SK-N-MC (cell line): ENCODE measurements at regions not wholly inside any gene's neighbourhood (a gene's known extent, or its start where the extent isn't known, plus 50 kb on each side); places are given as distances from the start of the nearest gene placed in this dataset.

Experiments used
- DNase-seq: peaks from one replicate; pipeline ENCODE4 v3.0.0-alpha.2; 2011; ENCODE audit warnings: low read depth, low spot score
- H3K27ac ChIP-seq: fragments of 200-600 bp; sonication (generic); 2 replicates; pipeline ENCODE4 v1.5.1; 2016; ENCODE audit warnings: mixed run types
- H3K36me3 ChIP-seq: fragments of 200-600 bp; sonication (generic); 2 replicates; pipeline ENCODE4 v1.6.1; 2017; ENCODE audit warnings: antibody characterized with exemption, low read length, mixed read lengths; ENCODE audit not compliant: insufficient read depth
- H3K4me3 ChIP-seq: fragments of 200-600 bp; sonication (generic); 2 replicates; pipeline ENCODE4 v1.5.1; 2016
- H3K9ac ChIP-seq: fragments of 200-600 bp; sonication (generic); 2 replicates; pipeline ENCODE4 v1.8.0; 2017; ENCODE audit warnings: mixed run types, mixed read lengths; ENCODE audit not compliant: insufficient read length
- H3K9me3 ChIP-seq: fragments of 200-600 bp; sonication (generic); 2 replicates; pipeline ENCODE4 v1.6.1; 2017; ENCODE audit warnings: low read depth, mild to moderate bottlenecking, antibody characterized with exemption, low read length, moderate library complexity, mixed read lengths
- EZH2 ChIP-seq: fragments of 200-600 bp; sonication (generic); IDR thresholded peaks from one replicate; pipeline ENCODE4 v1.6.1; 2017; ENCODE audit warnings: antibody characterized with exemption
- FOXP2 ChIP-seq: optimal IDR thresholded peaks from 2 replicates; pipeline ENCODE3; 2011; ENCODE audit warnings: mild to moderate bottlenecking, moderate library complexity; ENCODE audit not compliant: insufficient read depth; ENCODE audit errors: extremely low read length, control extremely low read depth
- POLR2AphosphoS5 ChIP-seq: IDR thresholded peaks from 2 replicates; pipeline ENCODE4 v1.6.1; 2012; ENCODE audit warnings: mild to moderate bottlenecking, low read depth, low read length, borderline replicate concordance

DNA sequence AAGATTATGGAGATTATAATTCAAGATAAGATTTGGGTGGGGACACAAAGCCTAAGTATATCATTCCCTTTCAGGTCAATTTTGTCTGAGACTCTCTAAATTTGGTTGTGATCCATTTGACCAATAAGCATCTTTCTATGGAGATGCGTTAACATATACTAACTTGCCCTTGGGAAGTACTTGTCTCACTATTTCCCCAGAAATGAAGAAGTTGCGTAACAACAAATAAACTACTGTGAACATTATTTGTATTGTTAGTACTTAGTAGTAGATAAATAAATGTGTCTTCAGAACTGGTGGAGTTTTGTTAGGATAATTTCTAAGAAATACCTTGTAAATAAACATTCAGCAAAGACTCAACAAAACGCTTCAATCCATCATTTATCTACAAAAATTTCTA, 127.3 kb upstream of the LYZL2 start:
- H3K9ac ChIP-seq, result no peak overlapping the region
- H3K4me3 ChIP-seq, result no peak overlapping the region
- no peak overlapping the region for H3K27ac ChIP-seq
- H3K36me3 ChIP-seq, result no peaks in the 10 kb centered on the region
- TF ChIP-seq FOXP2, result no peak
- TF ChIP-seq EZH2, result no peak
- no peak for TF ChIP-seq POLR2AphosphoS5
- no peak for DNase-seq
- no peaks in the 10 kb centered on the region for H3K9me3 ChIP-seq

DNA sequence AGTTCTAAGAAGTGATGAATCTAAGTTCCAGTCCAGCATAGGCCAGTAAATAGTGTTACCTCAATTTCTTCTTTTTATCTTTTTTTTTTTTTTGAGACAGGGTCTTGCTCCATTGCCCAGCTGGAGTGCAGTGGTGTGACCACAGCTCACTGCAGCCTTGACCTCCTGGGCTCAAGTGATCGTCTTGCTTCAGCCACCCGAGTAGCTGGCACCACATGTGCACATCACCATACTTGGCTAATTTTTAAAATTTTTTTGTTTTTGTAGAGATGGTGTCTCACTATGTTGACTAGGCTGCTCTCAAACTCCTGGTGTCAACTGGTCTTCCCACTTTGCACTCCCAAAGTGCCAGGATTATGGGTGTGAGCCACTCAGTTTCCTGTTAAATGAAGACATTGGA, 126.6 kb upstream of the LYZL2 start:
- Histone ChIP-seq H3K4me3 (no peak overlapping the region), H3K9ac (no peak overlapping the region), H3K27ac (no peak overlapping the region), H3K9me3 (no peaks in the 10 kb centered on the region), H3K36me3 (no peaks in the 10 kb centered on the region)
- DNase-seq, result no peak
- TF ChIP-seq POLR2AphosphoS5, result no peak
- TF ChIP-seq EZH2, result no peak
- TF ChIP-seq FOXP2, result no peak

DNA sequence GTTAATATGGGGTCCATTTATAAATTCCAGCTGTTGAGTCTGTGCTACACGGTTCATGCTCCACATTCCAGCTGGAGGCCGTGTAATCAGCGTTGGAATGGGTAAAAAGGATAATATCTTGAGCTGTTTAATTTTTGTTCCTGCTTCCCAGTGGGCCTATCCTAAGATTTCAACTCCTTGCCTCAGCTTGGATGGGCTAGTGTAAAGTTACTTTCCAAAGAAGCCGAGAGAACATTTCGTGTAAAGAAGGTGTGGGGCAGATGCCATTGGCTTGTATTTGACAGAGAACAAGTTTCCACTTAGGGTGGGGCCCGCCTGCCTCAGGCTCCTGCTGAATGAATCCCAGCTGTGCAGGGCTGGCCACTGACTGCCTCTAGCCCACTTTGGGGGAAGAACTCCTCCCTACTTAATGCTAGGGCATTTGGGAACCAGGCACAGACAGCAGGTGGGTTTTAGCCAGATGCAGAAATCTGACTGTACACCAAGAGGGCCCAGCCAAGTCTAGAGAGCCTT, 125.9 kb upstream of the LYZL2 start:
- Histone ChIP-seq H3K9me3 (no peaks in the 10 kb centered on the region), H3K9ac (no peak overlapping the region), H3K36me3 (no peaks in the 10 kb centered on the region), H3K4me3 (no peak overlapping the region), H3K27ac (no peak overlapping the region)
- TF ChIP-seq FOXP2, result no peak
- no peak for TF ChIP-seq POLR2AphosphoS5
- no peak for TF ChIP-seq EZH2
- DNase-seq, result no peak

GRCh38 chr10:30752481-30752881, 122.9 kb upstream of the LYZL2 start:
- H3K27ac ChIP-seq, result no peak overlapping the region
- no peak overlapping the region for H3K9ac ChIP-seq
- no peak for DNase-seq
- no peak for TF ChIP-seq FOXP2
- no peaks in the 10 kb centered on the region for H3K9me3 ChIP-seq
- H3K4me3 ChIP-seq, result no peak overlapping the region
- no peaks in the 10 kb centered on the region for H3K36me3 ChIP-seq

DNA sequence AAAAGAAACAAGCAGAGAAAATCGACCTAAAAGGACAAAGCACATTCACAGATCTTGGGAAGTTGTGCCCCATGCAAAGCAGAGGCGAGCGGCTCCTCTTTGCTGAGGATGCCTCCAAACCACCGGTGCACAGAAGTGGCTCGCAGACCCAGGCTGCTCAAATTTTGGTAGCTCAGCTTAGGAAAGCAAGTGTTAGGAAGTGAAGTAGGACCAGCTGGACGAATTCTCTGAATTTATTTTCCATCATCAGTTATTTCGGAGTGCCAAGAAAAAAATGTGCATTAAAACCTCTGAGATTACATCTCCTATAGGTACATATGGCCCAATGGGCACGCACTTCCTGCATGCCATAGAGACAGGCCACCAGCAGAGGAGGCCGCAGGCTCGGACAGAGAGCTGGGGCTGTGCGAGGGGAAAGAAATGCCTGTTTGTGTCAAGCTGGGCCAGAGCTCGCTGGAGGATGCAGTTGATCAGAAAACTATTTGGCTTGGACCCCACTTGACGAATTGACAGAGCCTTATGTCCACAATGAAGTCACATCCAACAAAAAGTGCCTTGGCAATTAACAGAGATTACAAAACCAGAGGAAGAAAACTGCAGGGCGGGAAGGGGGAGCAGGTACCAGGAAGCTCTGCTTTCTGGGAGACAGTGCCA, 122.3 kb upstream of the LYZL2 start:
- Histone ChIP-seq H3K9me3 (no peaks in the 10 kb centered on the region), H3K27ac (no peak overlapping the region), H3K36me3 (no peaks in the 10 kb centered on the region), H3K4me3 (no peak overlapping the region), H3K9ac (no peak overlapping the region)
- TF ChIP-seq EZH2 (no peak), POLR2AphosphoS5 (no peak), FOXP2 (no peak)
- no peak for DNase-seq

DNA sequence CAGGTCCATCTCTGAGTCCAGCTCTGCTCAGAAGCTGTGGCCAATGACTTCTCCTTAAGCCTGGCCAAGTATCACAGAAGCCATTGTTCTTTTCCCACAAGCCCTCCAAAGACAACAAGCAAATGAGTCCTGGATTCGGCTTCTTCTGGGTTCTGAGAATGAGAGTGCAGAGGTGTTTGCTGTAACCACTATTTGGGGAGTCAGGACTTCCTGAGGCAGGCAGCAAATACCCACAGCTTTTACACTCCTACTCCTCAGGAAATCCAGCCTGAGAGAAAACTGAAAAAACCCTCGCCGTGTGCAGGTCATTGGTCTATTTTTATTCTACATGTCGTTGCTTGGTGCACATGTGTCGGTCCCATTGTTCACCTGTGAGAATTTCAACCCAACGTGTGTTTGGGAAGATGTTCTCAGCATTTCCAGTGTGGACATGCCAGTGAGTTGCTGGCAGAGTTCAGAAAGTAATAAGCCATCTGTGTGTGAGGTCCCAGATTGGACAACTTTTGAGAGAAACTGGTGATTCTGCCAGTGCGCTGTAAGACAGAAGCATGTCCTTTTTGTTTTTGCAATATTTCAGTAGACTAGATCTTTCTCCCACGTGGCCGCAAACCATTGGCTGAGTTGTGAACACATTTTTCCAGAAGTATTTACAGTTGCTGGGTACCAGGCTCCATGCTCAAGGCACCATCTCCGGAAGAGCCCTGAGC, 121.6 kb upstream of the LYZL2 start:
- Histone ChIP-seq H3K9me3 (no peaks in the 10 kb centered on the region), H3K27ac (no peak overlapping the region), H3K36me3 (no peaks in the 10 kb centered on the region), H3K4me3 (no peak overlapping the region), H3K9ac (no peak overlapping the region)
- no peak for DNase-seq
- TF ChIP-seq EZH2 (no peak), POLR2AphosphoS5 (no peak)

- Histone ChIP-seq H3K36me3 (no peaks in the 10 kb centered on the region), H3K9me3 (no peaks in the 10 kb centered on the region), H3K4me3 (no peak overlapping the region), H3K27ac (no peak overlapping the region), H3K9ac (no peak overlapping the region)
- no peak for TF ChIP-seq FOXP2
- no peak for DNase-seq
Observed at GRCh38 chr10:30749385-30749784, 119.8 kb upstream of the LYZL2 start.

DNA sequence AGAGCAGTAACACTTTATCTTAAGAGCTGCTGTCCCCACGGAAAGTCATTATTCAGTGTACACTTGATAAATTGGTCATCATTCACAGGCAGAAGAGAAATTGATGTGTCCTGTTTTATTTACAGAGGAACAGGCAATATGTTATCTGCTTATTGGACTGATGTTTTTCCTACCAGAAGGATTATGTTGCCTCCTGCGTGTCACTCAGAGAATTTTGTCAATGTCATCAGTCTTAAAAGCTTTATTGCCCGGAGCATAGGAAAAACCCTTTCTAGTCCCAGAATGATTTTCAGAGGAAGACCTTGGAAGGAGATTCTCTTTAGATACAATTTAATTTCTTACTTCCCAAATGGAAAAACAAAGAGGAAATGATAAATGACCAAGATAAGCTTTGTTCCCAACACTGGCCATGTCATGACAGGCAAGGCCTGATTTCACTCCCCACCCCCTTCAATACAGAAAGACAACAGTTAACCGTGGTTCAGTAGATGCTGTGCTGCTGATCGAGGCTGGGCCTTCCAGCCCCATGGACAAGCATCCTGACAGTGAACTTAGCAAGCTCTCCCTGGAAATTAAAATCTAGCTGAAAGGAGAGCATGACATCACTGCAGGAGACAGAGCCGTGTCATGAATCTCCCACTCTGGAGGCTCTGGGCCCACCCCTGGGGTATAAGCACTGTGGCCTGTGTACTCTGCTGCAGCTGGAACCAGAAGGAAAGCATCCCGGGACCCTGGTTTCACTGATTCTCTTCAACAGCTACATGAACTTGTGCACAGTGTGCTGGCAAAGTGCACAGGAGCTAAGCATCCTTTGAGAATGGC, 118.8 kb upstream of the LYZL2 start:
- H3K4me3 ChIP-seq, result no peak overlapping the region
- no peaks in the 10 kb centered on the region for H3K9me3 ChIP-seq
- DNase-seq, result no peak

More for the DNA sequence above, 118.8 kb upstream of the LYZL2 start:
- H3K9ac ChIP-seq, result no peak overlapping the region
- no peak overlapping the region for H3K27ac ChIP-seq
- TF ChIP-seq EZH2 (no peak), POLR2AphosphoS5 (no peak), FOXP2 (no peak)
- no peaks in the 10 kb centered on the region for H3K36me3 ChIP-seq
